ENCODE measurements at regions not wholly inside any gene's neighbourhood (a gene's known extent, or its start where the extent isn't known, plus 50 kb on each side); places are given as distances from the start of the nearest gene placed in this dataset.
"Not testable (repeated sequence)": the region's sequence is repeated elsewhere in the genome, so short reads cannot be mapped to it uniquely, and the experiment has no call there.

DNA sequence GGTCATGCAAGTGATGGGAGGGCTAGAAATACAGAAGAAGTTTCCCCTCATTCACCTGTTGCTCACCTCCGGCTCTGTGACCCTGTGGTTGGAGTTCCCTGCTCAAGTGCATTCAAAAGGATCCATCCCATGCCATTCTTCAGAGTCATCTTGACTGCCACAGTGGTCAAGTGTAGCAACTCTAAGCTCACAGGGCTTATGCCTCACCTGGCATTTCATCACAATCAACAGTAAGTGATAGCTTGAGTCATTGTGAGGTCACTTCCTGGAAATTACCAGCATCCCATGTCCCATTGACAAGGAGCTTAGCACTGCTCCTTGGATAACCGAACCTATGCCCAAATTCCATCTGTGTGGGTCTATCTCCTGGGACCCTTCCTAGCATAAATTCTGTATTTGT is 55.6 kb downstream of the OR4C45 start:
- H3K27ac Mint-ChIP-seq = no peak overlapping the region
- ATAC-seq (no peak), DNase-seq (ENCODE audit: low spot score in 2 of 2) (no peak)
- H3K36me3 Mint-ChIP-seq = no peaks in the 10 kb centered on the region
- peaks cover 13% of the 10 kb centered on the region for H3K9me3 Mint-ChIP-seq
- no peak overlapping the region for H3K4me3 Mint-ChIP-seq
- H3K4me1 Mint-ChIP-seq = no peaks in the 10 kb centered on the region

DNA sequence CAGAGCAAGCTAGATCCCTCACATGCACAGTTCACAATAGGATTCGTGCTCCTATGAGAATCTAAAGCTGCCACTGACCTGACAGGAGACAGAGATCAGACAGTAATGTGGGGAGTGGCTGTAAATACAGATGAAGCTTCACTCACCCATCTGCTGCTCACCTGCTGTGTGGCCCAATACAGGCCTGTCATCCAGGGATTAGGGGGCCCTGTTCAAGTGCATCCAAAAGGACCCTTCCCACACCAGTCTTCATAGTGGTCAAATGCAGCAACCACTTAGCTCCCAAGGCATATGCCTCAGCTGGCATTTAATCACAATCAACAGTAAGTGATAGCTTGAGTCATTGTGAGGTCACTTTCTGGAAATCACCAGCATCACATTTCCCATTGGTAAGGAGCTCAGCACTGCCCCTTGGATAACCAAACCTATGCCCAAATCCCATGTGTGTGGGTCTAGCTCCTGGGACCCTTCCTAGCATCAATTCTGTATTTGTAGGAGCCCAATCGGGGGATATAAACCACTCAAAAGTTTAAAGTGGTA is 65.6 kb downstream of the OR4C45 start:
- no peak for DNase-seq (ENCODE audit: low spot score in 2 of 2)
- no peak overlapping the region for H3K27ac Mint-ChIP-seq
- ATAC-seq = no peak
- H3K4me3 Mint-ChIP-seq = no peak overlapping the region
- no peaks in the 10 kb centered on the region for H3K36me3 Mint-ChIP-seq
- peaks cover 15% of the 10 kb centered on the region for H3K9me3 Mint-ChIP-seq
- H3K4me1 Mint-ChIP-seq = no peaks in the 10 kb centered on the region

DNA sequence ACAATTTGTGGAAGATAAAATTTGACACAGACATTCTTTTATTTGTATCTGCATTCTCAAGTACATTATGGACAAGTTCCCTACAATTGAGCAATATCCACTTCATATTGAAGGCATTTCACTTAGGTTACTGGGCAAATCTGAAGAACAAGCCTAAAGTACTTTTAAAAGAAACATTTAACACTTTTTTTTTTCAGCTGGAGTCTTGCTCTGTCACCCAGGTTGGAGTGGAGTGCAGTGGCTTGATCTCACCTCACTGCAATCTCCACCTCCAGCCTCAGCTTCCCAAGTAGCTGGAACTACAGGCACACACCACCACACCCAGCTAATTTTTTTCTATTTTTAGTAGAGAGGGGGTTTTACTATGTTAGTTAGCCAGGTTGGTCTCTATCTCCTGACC is 70.2 kb downstream of the OR4C45 start:
- no peaks in the 10 kb centered on the region for H3K36me3 Mint-ChIP-seq
- peaks cover 4% of the 10 kb centered on the region for H3K9me3 Mint-ChIP-seq
- no peaks in the 10 kb centered on the region for H3K4me1 Mint-ChIP-seq
- no peak for DNase-seq (ENCODE audit: low spot score in 2 of 2)
- no peak overlapping the region for H3K27ac Mint-ChIP-seq
- ATAC-seq = no peak
- no peak overlapping the region for H3K4me3 Mint-ChIP-seq

DNA sequence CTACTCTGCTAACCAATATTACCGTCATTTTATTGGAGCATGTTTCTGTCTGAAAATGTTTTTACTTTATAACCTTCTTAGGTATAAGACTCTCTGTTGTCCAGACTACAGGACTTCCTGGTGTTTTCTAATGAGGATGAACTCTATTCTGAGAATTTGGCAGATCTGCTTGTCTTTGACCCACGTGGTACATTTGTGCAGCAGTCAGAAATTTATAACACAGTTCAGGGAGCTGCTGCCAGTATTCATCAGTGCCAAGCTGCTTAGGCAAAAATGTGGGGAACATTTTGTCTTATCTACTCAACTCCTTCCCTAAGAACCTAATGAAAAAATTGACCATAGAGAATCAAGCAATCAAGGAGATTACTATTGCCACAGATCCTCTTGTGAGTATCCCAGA is 108.0 kb downstream of the OR4C45 start:
- ATAC-seq; H3K9me3 Mint-ChIP-seq; H3K4me1 Mint-ChIP-seq; DNase-seq (ENCODE audit: low spot score in 2 of 2); H3K4me3 Mint-ChIP-seq; H3K36me3 Mint-ChIP-seq; H3K27ac Mint-ChIP-seq: not testable (repeated sequence)

DNA sequence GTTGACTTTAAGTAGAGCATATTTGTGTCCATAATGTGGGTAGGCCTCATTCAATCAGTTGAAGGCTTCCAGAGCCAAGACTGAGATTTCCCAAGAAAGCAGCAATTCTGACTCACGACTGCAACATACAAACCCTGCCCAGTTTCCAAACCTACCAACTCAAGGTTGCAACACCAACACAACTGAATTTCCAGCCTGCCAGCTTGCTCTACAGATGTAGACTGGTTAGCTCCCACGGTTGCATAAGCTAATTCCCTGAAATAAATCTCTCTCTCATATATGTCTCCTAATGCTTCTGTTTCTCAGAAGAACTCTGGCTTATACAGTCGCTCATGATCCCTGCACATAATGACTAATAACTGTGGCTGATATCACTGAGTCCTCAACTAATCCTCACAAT is 113.6 kb downstream of the OR4C45 start:
- not testable (repeated sequence) for H3K4me3 Mint-ChIP-seq; DNase-seq (ENCODE audit: low spot score in 2 of 2); H3K36me3 Mint-ChIP-seq; H3K4me1 Mint-ChIP-seq; ATAC-seq; H3K27ac Mint-ChIP-seq
- peaks cover 11% of the 10 kb centered on the region for H3K9me3 Mint-ChIP-seq

DNA sequence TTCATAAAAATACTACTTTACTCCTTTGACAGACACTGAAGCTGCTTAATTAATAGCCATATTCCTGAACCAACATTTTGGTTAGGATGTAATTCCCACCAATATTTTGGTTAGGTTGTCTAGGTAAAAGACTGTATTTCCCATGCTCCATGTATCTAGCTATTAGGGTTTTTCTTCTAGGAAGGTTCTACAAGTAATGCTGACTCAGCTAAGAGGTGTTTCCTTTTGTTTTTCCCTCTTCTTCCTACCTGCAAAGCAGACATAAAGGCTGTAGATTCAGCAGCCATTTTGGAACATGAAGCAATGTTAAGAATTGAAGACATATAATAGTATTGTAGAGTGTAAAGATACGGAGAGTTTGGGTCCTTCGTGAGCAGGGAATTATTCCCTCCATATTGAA is 115.3 kb downstream of the OR4C45 start:
- H3K4me3 Mint-ChIP-seq; H3K4me1 Mint-ChIP-seq; ATAC-seq; H3K36me3 Mint-ChIP-seq; DNase-seq (ENCODE audit: low spot score in 2 of 2); H3K27ac Mint-ChIP-seq: not testable (repeated sequence)
- peaks cover 17% of the 10 kb centered on the region for H3K9me3 Mint-ChIP-seq

DNA sequence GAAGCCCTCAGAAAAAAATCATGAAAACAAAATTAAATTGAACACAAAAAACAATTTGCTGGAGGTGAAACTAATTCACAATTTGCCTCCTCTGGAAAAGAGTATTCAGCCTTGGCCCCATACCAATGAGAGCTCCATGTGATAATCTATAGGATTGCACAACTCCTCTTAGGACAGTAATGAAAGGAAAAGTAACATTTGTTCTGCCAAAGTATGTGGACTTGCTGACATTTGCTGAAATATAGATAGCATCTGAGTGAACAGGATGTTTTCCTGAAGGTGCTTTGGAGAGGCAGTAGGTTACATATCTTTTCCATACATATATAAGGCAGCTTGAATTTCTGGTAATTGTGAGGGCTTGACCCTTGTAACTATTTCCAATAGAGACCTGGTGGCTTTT is 122.8 kb downstream of the OR4C45 start:
- no peaks in the 10 kb centered on the region for H3K4me1 Mint-ChIP-seq
- no peaks in the 10 kb centered on the region for H3K36me3 Mint-ChIP-seq
- no peak overlapping the region for H3K27ac Mint-ChIP-seq
- DNase-seq (ENCODE audit: low spot score in 2 of 2) (no peak), ATAC-seq (no peak)
- no peak overlapping the region for H3K4me3 Mint-ChIP-seq
- H3K9me3 Mint-ChIP-seq = peaks cover 19% of the 10 kb centered on the region

DNA sequence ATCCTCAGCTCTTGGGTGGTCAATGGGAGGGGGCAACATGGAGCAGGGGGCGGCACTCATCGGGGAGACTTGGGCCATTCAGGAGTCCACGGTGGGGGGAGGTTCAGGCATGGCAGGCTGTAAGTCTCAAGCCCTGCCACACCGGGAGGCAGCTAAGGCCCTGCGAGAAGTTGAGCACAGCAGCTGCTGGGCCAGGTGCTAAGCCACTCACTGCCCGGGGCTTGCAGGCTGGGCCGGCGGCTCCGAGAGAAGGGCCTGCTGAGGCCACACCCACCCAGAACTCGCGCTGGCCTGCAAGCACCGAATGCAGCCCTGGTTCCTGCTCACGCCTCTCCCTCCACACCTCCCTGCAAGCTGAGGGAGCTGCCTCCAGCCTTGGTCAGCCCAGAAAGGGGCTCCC is 131.4 kb downstream of the OR4C45 start:
- no peaks in the 10 kb centered on the region for H3K4me1 Mint-ChIP-seq
- no peak overlapping the region for H3K27ac Mint-ChIP-seq
- no peak for DNase-seq (ENCODE audit: low spot score in 2 of 2)
- no peak overlapping the region for H3K4me3 Mint-ChIP-seq
- ATAC-seq = no peak
- H3K9me3 Mint-ChIP-seq = peaks cover 19% of the 10 kb centered on the region
- no peaks in the 10 kb centered on the region for H3K36me3 Mint-ChIP-seq

DNA sequence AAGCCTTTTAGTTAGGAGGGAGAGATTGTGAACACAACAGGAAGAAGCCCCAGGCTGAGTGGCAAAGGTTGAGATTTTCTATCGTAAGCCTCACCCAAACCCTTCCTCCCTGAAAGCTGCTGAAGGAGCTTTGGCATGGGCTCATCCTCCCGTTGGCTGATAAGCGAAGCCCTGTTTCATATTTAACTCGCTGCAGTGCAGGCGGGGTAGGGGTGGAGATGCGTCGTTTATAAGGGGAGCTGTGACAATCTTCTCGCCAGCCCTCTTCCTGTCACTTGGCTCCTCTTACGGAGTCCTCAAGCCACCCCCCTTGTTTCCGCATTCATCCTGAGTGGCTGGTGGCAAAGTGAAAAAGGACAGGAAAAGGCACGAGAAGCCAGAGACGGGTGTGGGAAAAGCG is 137.0 kb downstream of the OR4C45 start:
- Mint-ChIP-seq H3K9me3 (peaks cover 9% of the 10 kb centered on the region), H3K4me1 (no peaks in the 10 kb centered on the region), H3K36me3 (no peaks in the 10 kb centered on the region), H3K4me3 (no peak overlapping the region), H3K27ac (no peak overlapping the region)
- DNase-seq (ENCODE audit: low spot score in 2 of 2) (no peak), ATAC-seq (no peak)

DNA sequence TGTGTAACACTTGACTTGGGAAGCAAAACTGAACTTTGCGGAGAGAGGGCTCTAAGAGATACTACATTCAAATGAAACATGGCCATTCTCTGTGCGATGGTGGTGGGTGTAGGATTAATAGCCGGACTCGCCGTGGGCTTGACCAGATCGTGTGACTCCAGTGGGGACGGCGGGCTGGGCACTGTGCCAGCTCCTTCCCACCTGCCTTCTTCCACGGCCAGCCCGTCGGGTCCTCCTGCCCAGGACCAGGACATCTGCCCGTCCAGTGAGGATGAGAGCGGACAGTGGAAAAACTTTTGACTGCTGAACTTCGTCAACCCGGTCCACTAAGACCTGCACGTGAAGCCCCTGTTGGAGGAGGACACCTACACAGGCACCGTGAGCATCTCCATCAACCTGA is 137.4 kb downstream of the OR4C45 start:
- no peak for DNase-seq (ENCODE audit: low spot score in 2 of 2)
- no peak for ATAC-seq
- H3K27ac Mint-ChIP-seq = no peak overlapping the region
- H3K4me3 Mint-ChIP-seq = no peak overlapping the region
- peaks cover 9% of the 10 kb centered on the region for H3K9me3 Mint-ChIP-seq
- H3K4me1 Mint-ChIP-seq = no peaks in the 10 kb centered on the region
- no peaks in the 10 kb centered on the region for H3K36me3 Mint-ChIP-seq

DNA sequence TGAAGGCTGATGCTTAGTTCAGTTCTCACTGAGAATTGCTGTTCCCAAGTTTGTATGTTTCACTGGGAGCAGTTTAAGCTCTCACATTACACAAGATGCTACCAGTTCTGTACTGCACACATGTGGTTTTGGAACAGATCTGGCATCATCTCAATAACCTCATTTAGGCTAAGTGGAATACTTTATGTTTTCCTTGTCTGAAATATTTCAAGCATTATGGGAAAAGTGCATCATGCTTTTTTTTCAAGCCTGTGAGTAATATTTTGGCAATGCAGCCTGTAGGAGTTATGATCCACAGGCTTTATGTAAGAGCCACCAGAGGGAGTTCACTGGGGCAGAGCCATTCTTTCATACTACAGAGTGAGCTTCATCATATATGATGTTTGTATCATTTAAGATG is 141.5 kb downstream of the OR4C45 start:
- DNase-seq (ENCODE audit: low spot score in 2 of 2) (no peak), ATAC-seq (peak; percentile 67)
- Mint-ChIP-seq H3K4me1 (no peaks in the 10 kb centered on the region), H3K4me3 (no peak overlapping the region), H3K36me3 (no peaks in the 10 kb centered on the region), H3K27ac (no peak overlapping the region), H3K9me3 (peaks cover 11% of the 10 kb centered on the region)

DNA sequence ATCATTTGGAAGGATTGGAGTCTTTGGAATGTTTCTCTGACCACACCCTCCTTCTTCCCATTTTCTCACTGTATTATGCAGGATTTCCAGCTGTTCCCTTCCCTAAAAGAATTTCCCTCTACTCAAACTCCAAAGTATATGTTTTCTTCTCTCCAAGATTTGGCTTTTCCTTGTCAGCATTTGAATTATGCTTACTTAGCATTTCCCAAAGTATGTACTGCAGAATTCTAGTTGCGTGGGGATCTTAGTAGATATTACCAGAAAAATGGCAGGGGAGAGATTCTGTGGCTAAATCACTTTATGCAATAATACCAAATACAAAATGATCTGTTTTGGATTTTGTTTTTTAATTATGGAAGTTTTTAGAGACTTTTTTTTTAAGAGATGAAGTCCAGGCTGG is 142.3 kb downstream of the OR4C45 start:
- no peak overlapping the region for H3K27ac Mint-ChIP-seq
- H3K4me3 Mint-ChIP-seq = no peak overlapping the region
- H3K9me3 Mint-ChIP-seq = peaks cover 7% of the 10 kb centered on the region
- ATAC-seq (no peak), DNase-seq (ENCODE audit: low spot score in 2 of 2) (no peak)
- no peaks in the 10 kb centered on the region for H3K36me3 Mint-ChIP-seq
- H3K4me1 Mint-ChIP-seq = no peaks in the 10 kb centered on the region

DNA sequence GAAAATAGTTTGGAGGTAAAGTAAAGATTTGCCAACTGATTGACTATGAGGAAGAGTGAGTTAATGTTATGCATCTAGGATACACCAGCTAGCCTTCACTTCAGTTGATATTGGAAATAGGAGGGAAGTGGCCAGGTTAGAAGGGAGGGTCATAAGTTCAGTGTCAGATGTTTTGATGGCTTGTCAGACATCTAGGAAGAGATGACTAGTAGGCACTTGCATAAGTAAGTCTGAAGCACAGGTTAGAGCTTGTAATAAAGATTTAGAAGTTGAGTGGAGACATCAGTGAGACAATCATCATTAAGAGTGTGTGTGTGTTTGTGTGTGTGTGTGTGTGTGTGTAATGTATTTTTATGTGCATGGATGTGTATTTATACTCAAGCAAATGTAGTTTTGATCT is 146.1 kb downstream of the OR4C45 start:
- DNase-seq (ENCODE audit: low spot score in 2 of 2) = no peak
- H3K4me1 Mint-ChIP-seq = no peaks in the 10 kb centered on the region
- H3K4me3 Mint-ChIP-seq = no peak overlapping the region
- peaks cover 7% of the 10 kb centered on the region for H3K9me3 Mint-ChIP-seq
- H3K36me3 Mint-ChIP-seq = no peaks in the 10 kb centered on the region
- no peak overlapping the region for H3K27ac Mint-ChIP-seq
- peak; percentile 71 for ATAC-seq

DNA sequence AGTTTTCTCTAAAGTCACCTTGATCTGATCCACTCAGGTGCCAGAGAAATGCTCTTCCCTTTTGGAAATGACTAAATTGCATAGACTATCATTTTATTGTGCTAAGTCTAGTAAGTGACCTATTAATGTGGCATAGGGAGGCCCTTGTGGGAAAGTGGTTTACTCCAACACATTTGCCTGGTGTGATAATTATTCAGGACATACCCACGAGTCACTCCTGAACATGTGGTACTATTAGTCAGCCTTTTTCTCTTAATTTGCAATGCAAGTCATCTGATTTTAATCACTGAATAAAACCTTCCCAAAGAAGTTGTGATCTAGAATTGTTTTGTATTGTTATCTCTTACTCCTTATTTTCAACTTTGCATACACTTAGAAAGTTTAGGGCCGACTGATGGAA is 148.7 kb downstream of the OR4C45 start:
- no peaks in the 10 kb centered on the region for H3K36me3 Mint-ChIP-seq
- H3K27ac Mint-ChIP-seq = no peak overlapping the region
- no peaks in the 10 kb centered on the region for H3K4me1 Mint-ChIP-seq
- ATAC-seq (no peak), DNase-seq (ENCODE audit: low spot score in 2 of 2) (no peak)
- peaks cover 18% of the 10 kb centered on the region for H3K9me3 Mint-ChIP-seq
- no peak overlapping the region for H3K4me3 Mint-ChIP-seq

DNA sequence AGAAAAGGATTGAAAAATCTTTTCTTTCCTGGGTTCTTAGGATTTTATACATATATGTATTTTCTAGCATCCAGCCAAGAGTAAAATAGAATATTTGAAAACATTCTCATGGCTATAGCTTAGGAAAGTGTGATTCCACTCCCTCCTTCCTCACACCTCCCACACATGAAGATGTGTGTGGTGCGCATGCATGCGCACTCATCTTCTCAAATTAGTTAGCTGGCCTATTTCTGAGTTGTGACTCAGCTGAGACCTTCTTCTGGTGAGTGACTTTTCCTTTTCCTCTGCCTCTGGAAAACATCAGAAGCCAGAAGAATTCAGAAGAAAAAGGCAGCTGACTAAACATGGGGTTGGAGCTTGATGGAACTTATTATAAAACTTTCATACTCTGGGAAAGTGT is 149.8 kb downstream of the OR4C45 start:
- no peak overlapping the region for H3K4me3 Mint-ChIP-seq
- no peak for DNase-seq (ENCODE audit: low spot score in 2 of 2)
- H3K9me3 Mint-ChIP-seq = peaks cover 18% of the 10 kb centered on the region
- no peaks in the 10 kb centered on the region for H3K4me1 Mint-ChIP-seq
- H3K36me3 Mint-ChIP-seq = no peaks in the 10 kb centered on the region
- H3K27ac Mint-ChIP-seq = no peak overlapping the region
- ATAC-seq = no peak

DNA sequence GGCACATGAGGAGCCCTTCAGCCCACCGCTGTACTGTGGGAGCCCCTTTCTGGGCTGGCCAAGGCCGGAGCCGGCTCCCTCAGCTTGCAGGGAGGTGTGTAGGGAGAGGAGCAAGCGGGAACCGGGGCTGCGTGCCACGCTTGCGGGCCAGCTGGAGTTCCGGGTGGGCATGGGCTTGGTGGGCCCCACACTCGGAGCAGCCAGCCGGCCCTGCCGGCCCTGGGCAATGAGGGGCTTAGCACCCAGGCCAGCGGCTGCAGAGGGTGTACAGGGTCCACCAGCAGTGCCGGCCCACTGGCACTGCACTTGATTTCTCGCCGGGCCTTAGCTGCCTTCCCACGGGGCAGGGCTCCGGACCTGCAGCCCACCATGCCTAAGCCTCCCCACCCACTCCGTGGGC is 150.5 kb downstream of the OR4C45 start:
- peaks cover 17% of the 10 kb centered on the region for H3K9me3 Mint-ChIP-seq
- not testable (repeated sequence) for DNase-seq (ENCODE audit: low spot score in 2 of 2); H3K27ac Mint-ChIP-seq; H3K4me1 Mint-ChIP-seq; H3K36me3 Mint-ChIP-seq; ATAC-seq; H3K4me3 Mint-ChIP-seq

DNA sequence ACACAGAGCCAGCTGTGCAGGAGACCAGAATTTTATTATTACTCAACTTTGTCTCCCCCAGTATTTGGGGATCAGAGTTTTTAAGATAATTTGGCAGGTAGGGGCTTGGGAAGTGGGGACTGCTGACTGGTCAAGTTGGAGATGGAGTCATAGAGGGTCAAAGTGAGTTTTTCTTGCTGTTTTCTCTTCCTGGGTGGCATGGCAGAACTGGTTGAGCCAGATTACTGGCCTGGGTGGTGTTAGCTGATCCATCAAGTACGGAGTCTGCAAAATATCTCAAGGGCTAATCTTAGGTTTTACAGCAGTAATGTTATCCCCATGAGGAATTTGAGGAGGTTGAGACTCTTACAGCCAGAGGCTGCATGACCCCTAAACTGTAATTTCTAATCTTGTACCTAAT is 153.5 kb downstream of the OR4C45 start:
- H3K27ac Mint-ChIP-seq = no peak overlapping the region
- no peaks in the 10 kb centered on the region for H3K4me1 Mint-ChIP-seq
- peaks cover 11% of the 10 kb centered on the region for H3K9me3 Mint-ChIP-seq
- no peaks in the 10 kb centered on the region for H3K36me3 Mint-ChIP-seq
- ATAC-seq (no peak), DNase-seq (ENCODE audit: low spot score in 2 of 2) (no peak)
- H3K4me3 Mint-ChIP-seq = no peak overlapping the region
